GM21526 (cell line): ENCODE measurements at regions not wholly inside any gene's neighbourhood (a gene's known extent, or its start where the extent isn't known, plus 50 kb on each side); places are given as distances from the start of the nearest gene placed in this dataset.

Experiments
- ATAC-seq: cut with Tn5 transposase; IDR thresholded peaks from one replicate; pipeline ENCODE4 v1.9.1; 2021; ENCODE audit warnings: moderate library complexity; ENCODE audit not compliant: unreplicated experiment, low FRiP score

- no peak for ATAC-seq
Observed at GRCh38 chr10:78618050-78618449, 450.7 kb upstream of the ZMIZ1 start.

DNA sequence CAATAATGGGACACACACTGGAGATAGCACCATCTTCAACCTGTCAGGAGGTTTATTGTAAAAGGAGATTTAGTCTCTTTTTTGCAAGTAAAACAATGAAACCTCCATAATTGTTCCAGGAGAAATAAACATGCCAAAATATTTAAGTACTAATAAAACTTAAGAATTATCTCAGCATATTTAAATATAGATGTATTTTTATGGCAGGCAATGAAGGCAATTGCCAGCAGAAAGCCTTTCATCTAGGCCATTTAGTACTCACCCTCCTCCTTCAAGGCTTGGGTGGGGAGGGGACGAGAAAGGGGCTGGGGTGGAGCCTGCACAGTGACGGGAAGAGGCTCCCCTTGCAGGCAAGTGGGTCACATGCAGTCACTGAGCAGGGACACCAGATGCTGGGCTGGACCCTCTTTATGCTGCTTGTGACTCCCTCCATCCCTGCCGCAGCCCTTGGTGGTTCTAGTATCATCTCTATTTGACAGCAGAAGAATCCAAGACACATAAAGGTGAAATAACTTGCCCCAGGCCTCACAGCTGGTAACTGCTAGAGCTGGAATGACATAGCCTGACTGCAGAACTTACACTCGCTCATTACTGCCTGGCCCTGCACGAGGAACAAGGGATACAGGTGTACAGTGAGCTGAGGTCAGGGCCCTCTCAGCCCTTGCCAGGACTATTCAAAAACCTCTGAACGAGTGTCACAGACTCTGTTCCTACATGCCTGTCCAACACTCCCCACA, 449.5 kb upstream of the ZMIZ1 start:
- ATAC-seq, result no peak

GRCh38 chr10:78619896-78620295, 448.9 kb upstream of the ZMIZ1 start:
- ATAC-seq, result no peak

DNA sequence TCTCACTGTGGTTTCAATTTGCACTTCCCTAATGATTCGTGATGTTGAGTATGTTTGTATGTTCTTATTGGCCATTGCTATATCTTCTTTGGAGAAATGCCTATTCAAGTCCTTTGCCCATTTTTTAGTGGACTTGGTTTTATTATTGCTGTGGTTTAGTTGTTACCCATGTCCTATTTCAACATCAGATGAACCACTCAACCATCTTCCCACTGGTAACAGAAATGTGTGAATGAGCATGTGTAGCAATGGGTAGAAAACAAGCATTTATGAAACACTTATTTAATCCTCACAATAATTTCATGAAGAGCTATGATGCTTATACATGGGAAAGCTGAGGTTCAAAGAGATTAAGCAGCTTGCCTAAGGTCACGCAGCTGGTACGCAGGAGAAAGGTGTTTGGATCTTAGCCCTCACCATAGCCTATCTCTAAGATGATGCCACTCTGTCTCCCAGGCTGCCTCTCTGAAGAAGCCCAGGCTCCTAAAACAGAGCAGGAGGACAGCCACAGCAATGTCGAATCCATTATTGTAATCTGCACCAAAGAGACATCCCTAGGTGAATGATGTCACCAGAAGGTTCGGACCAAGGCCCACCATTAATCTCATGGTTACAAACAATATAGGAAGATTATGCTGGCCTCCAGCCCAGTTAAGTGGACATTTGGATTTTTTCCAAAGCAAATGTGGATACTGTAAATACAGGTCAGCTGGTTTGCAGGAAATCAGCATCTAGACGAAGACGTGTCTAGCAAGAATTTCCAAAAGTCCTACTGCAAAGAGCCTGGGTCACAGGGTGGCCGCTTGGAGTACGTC, 447.6 kb upstream of the ZMIZ1 start:
- ATAC-seq, result no peak

DNA sequence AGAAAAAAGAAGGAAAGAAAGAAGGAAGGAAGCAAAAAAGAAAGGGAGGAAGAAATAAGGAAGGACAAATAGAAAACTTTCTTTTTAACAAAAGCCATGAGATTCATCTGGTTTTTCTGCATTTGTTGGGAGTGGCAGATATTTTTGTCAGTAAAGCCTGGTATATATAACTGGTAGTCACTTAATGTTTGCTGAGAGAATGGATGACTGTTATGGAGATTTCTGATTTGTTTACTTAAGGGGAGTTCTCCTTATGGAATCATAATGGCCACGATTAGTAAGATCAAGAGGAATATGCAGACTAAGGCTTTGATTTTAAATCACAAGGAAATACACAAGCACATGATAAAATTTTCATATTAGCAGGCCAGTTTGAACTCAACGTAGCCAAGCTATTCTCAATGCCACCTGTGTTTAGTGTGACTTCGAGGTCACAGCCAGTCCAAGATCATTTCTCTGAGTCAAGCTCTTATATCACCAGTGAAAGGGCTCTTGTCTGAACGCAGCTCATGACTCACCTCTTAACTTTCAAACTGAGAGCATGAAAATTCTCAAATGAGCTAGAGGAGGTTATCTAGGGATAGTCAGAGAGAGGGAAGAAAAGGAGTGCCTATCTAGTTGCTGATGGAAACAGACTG, 445.1 kb upstream of the ZMIZ1 start:
- no peak for ATAC-seq

DNA sequence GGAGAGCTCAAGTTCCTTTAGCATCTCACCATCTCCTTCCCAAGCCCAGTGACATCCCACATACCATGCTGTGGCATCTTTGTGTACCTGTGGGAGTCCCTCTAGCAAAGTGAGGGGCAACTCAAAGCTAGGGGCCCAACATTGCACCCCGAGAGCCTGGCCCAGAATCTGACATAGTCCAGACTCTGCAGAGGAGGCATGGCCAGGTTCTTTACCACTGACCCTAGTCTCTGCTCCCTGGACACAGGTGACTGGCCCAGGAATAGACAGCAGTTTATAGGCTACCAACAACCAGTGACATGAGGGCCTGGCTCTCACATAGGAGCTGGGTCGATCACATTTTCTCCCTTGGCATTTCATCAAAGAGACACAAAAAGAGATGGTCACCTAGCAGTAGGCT, 444.0 kb upstream of the ZMIZ1 start:
- no peak for ATAC-seq

DNA sequence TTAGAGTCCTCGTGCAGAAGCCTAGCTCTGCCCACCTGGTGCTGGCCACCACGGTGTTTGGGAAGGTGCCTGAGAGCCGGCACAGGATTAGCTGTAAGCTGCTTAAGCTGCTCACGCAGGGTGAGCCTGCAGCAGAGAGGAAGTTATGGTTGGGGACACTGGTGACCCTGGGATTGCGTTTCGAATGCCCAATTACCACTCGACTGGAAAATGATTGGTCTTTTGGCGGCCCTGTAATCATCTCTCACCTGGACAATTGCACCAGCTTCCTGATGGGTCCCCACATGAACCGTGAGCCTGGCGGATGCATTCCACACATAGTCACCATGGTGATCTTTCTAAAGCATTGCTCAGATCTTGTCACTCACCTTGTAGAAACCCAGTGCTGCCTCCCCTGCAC, 442.3 kb upstream of the ZMIZ1 start:
- ATAC-seq, result no peak

GRCh38 chr10:78627254-78627795, 441.4 kb upstream of the ZMIZ1 start:
- no peak for ATAC-seq

DNA sequence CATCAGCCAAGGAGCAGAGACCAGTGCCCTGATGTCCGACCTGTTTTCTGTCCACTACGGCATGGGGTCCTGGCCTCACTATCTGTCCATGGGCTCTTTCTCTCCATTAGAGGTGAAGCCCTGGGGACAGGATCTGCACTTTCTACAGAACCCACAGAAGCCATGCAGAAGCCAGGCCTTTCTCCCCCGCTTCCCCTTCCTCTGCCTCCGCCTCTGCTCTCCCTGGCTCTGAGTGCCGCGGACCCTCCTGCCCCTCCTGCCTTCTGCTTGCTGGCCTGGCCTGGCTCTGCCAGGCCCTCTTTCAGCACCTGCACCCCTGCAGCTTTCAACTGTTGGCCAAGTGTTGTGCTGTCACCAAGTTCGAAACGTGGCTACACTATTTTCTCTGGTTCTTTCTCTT, 439.8 kb upstream of the ZMIZ1 start:
- ATAC-seq, result no peak

GRCh38 chr10:78629773-78630172, 439.0 kb upstream of the ZMIZ1 start:
- no peak for ATAC-seq

DNA sequence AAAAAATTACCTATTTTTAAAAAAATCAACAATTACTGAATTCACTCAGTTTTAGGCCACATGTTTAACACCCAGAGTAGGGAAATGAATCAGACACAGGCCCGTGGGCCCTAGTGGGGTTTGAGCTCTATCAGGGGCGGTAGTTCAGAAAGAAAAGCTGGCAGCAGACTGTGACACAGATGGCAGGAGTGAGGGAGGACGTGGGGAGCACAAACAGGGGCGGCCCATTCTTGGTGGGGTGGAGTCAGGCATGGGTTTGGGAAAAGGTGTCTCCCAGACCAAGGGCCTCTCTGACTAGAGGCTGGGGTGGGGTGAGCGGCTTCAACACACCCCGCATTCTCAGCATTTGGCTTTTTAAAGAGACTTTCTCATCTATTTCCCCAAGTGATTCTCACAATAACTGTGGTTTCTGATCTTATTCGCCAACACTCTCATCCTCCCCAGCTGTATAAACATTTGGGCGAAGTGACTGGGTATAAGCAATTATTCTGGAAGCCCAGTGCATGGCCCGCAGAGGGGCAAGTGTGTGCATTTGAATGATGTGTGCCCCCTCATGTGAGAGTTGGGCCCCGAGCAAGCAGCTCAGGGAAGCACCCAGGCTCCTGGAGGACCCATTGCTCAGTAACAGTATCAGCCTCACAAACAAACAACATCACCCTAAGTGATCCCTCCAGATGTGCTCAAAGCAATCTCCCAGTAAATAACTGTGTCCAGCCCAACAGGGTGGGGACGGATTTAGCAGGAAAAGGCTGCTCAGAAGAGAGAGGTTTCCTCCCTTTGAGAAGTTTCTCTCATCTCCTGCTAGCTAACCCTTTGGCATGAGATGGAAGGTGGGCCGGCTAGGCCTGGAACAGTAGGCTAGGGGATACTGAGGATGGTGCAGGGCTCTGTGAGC, 437.6 kb upstream of the ZMIZ1 start:
- ATAC-seq, result no peak

DNA sequence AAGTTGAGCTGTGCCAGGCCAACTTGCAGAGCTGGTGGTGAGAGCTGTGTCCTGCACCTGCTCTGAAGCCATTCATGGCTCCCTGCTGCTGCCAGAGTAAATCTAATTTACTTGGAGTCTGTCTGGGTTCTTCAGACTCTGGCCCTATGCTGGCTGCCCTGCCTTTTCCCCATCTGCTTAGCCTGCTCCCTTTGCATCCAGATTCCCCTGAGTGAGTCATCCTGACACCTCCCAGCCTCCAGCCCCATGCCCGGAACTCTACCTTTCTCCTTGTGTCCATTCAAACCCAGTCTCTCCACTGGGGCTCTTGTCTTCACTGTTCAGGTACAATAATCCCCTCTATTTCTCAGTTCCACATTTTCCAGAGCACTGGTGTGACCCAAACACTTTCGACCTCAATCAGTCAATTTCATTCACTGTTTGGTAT, 434.4 kb upstream of the ZMIZ1 start:
- no peak for ATAC-seq

- no peak for ATAC-seq
Observed at GRCh38 chr10:78634835-78635234, 433.9 kb upstream of the ZMIZ1 start.

DNA sequence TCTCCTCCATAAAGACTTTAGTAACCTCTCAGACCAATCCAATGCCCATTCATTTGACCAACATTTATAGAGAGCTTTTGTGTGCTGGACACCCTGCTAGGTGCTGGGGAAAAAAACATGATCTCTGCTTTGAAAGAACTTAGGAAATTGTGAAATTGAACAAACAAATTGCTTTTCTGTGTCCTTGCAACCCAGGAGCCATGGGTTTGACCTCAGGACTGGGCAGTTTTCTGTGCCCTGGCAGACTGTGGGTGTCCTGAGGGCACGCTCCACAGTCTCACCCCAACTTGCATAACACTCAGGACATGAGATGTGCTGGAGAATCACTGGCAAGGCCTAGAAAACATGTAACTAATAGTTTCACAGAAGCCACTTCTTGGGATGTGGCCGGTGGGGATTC, 429.1 kb upstream of the ZMIZ1 start:
- no peak for ATAC-seq

GRCh38 chr10:78640796-78641636, 427.8 kb upstream of the ZMIZ1 start:
- no peak for ATAC-seq

DNA sequence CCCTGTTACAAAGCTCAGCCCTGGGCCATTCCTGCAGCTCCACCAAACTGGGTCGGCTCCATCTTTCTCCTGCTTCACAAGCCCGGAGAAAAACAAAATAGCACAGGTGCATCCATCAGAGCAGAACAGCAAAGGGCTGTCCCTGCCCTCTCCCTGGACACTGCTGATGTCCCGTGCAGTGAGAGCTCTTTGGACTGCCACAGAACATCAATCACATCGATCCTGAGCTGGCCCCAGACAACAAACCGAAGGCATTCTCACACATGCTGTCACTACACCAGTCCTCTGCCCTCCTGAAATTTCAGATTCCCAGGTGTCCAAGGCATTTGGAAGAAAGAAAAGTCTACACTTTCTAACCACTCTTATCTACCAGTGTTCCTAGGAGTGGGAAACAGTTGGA, 427.1 kb upstream of the ZMIZ1 start:
- no peak for ATAC-seq

GRCh38 chr10:78642269-78642816, 426.4 kb upstream of the ZMIZ1 start:
- ATAC-seq, result no peak

- ATAC-seq, result no peak
Observed at GRCh38 chr10:78643513-78643912, 425.3 kb upstream of the ZMIZ1 start.

GRCh38 chr10:78644550-78644949, 424.2 kb upstream of the ZMIZ1 start:
- ATAC-seq, result no peak
